ENCODE measurements at regions not wholly inside any gene's neighbourhood (a gene's known extent, or its start where the extent isn't known, plus 50 kb on each side); places are given as distances from the start of the nearest gene placed in this dataset.

- no peak for TF ChIP-seq CTCF (conservative IDR thresholded peaks at IDR 0.05 in 1 of 2, IDR thresholded peaks at IDR 0.05 in 1 of 2; ENCODE audit: extremely low read depth in 1 of 2, insufficient read depth in 1 of 2, low read depth in 1 of 2, low read length in 2 of 2)
- no peak for TF ChIP-seq EZH2 (IDR thresholded peaks at IDR 0.05; ENCODE audit: borderline replicate concordance, low read length)
Observed at GRCh38 chr9:107584186-107584585, 94.6 kb upstream of the KLF4 start.
